Neural progenitor cell (in vitro differentiated cells): ENCODE measurements at regions not wholly inside any gene's neighbourhood (a gene's known extent, or its start where the extent isn't known, plus 50 kb on each side); places are given as distances from the start of the nearest gene placed in this dataset.

ENCODE experiments used
- DNase-seq: peaks from one replicate; pipeline ENCODE4 v3.0.0-alpha.2; 2016; ENCODE audit warnings: low spot score
- H2AFZ ChIP-seq: fragments of 200-600 bp; sonication (generic); replicated peaks from 2 replicates; pipeline ENCODE4 v1.6.1; 2016; ENCODE audit warnings: antibody characterized with exemption
- H3F3A ChIP-seq: fragments of 200-600 bp; sonication (generic); 2 replicates; pipeline ENCODE4 v1.6.1; 2016; ENCODE audit warnings: antibody characterized with exemption, low read depth
- H3K27ac ChIP-seq: fragments of 200-600 bp; sonication (generic); 2 replicates; pipeline ENCODE4 v1.5.1; 2016; ENCODE audit warnings: mild to moderate bottlenecking
- H3K27me3 ChIP-seq: fragments of 200-600 bp; sonication (generic); 2 replicates; pipeline ENCODE4 v1.6.1; 2016; ENCODE audit warnings: mild to moderate bottlenecking, moderate library complexity
- H3K36me3 ChIP-seq: fragments of 200-600 bp; sonication (generic); 2 replicates; pipeline ENCODE4 v1.5.1; 2016
- H3K4me1 ChIP-seq: fragments of 200-600 bp; sonication (generic); 2 replicates; pipeline ENCODE4 v1.6.1; 2016; ENCODE audit warnings: mixed run types
- H3K4me2 ChIP-seq: fragments of 200-600 bp; sonication (generic); 2 replicates; pipeline ENCODE4 v1.6.1; 2016
- H3K4me3 ChIP-seq: fragments of 200-600 bp; sonication (generic); 2 replicates; pipeline ENCODE4 v1.5.1; 2016
- H3K79me2 ChIP-seq: fragments of 200-600 bp; sonication (generic); 2 replicates; pipeline ENCODE4 v1.6.1; 2016; ENCODE audit warnings: low read depth
- H3K9ac ChIP-seq: fragments of 200-600 bp; sonication (generic); 2 replicates; pipeline ENCODE4 v1.6.1; 2016
- H3K9me3 ChIP-seq: fragments of 200-600 bp; sonication (generic); 2 replicates; pipeline ENCODE4 v1.5.1; 2016; ENCODE audit warnings: low read depth
- H4K20me1 ChIP-seq: fragments of 200-600 bp; sonication (generic); 2 replicates; pipeline ENCODE4 v1.6.1; 2016; ENCODE audit warnings: low read depth
- H3K27ac Mint-ChIP-seq: 3 replicates; pipeline ENCODE4 v1.8.0; 2021; ENCODE audit warnings: mixed read lengths
- H3K27me3 Mint-ChIP-seq: 2 replicates; pipeline ENCODE4 v1.8.0; 2022; ENCODE audit warnings: low read depth, mild to moderate bottlenecking, inconsistent platforms, moderate library complexity, mixed read lengths; ENCODE audit not compliant: insufficient read depth
- H3K36me3 Mint-ChIP-seq: 3 replicates; pipeline ENCODE4 v1.8.0; 2021; ENCODE audit warnings: mixed read lengths
- H3K4me1 Mint-ChIP-seq: 3 replicates; pipeline ENCODE4 v1.8.0; 2021; ENCODE audit warnings: mixed read lengths
- H3K4me3 Mint-ChIP-seq: 3 replicates; pipeline ENCODE4 v1.8.0; 2021; ENCODE audit warnings: mild to moderate bottlenecking, moderate library complexity, mixed read lengths
- H3K9me3 Mint-ChIP-seq: 3 replicates; pipeline ENCODE4 v1.8.0; 2020; ENCODE audit warnings: mixed read lengths
- CTCF ChIP-seq: fragments of 200-600 bp; sonication (generic); IDR thresholded peaks from 2 replicates; pipeline ENCODE4 v1.5.1; 2017; ENCODE audit warnings: antibody characterized with exemption, mild to moderate bottlenecking
- EZH2 ChIP-seq: fragments of 200-600 bp; sonication (generic); IDR thresholded peaks from 2 replicates; pipeline ENCODE4 v1.6.1; 2017; ENCODE audit warnings: antibody characterized with exemption, mild to moderate bottlenecking, moderate library complexity
- EZH2phosphoT487 ChIP-seq: fragments of 200-600 bp; sonication (generic); IDR thresholded peaks from 2 replicates; pipeline ENCODE4 v1.6.1; 2017; ENCODE audit warnings: antibody characterized with exemption

- no peak overlapping the region for H2AFZ ChIP-seq
- H3K4me1 Mint-ChIP-seq, result peaks cover 2% of the 10 kb centered on the region
- no peak overlapping the region for H3K9ac ChIP-seq
- no peaks in the 10 kb centered on the region for H3K36me3 Mint-ChIP-seq
- no peak overlapping the region for H3K27ac Mint-ChIP-seq
- no peaks in the 10 kb centered on the region for H3K9me3 Mint-ChIP-seq
- no peak for DNase-seq
- H3K79me2 ChIP-seq, result no peaks in the 10 kb centered on the region
- H3K4me2 ChIP-seq, result no peak overlapping the region
- no peaks in the 10 kb centered on the region for H4K20me1 ChIP-seq
- H3K4me3 ChIP-seq, result no peak overlapping the region
- no peak overlapping the region for H3K27ac ChIP-seq
- no peaks in the 10 kb centered on the region for H3K27me3 ChIP-seq
- TF ChIP-seq EZH2phosphoT487, result no peak
- TF ChIP-seq EZH2, result no peak
- TF ChIP-seq CTCF, result no peak
- no peak overlapping the region for H3K4me3 Mint-ChIP-seq
- H3K27me3 Mint-ChIP-seq, result peaks cover 10% of the 10 kb centered on the region
- no peaks in the 10 kb centered on the region for H3K4me1 ChIP-seq
- H3K36me3 ChIP-seq, result no peaks in the 10 kb centered on the region
- H3K9me3 ChIP-seq, result no peaks in the 10 kb centered on the region
- no peaks in the 10 kb centered on the region for H3F3A ChIP-seq
Observed at GRCh38 chr10:131427901-131428300, 116.4 kb upstream of the TCERG1L start.

- no peaks in the 10 kb centered on the region for H3F3A ChIP-seq
- no peak overlapping the region for H3K27ac ChIP-seq
- no peak overlapping the region for H3K4me3 ChIP-seq
- H3K4me1 ChIP-seq, result no peaks in the 10 kb centered on the region
- H3K27me3 ChIP-seq, result no peaks in the 10 kb centered on the region
- no peaks in the 10 kb centered on the region for H3K36me3 ChIP-seq
- no peak for DNase-seq
- Mint-ChIP-seq H3K4me3 (no peak overlapping the region), H3K36me3 (no peaks in the 10 kb centered on the region), H3K4me1 (peaks cover 2% of the 10 kb centered on the region), H3K27ac (no peak overlapping the region), H3K9me3 (no peaks in the 10 kb centered on the region), H3K27me3 (peaks cover 10% of the 10 kb centered on the region)
- TF ChIP-seq EZH2phosphoT487, result no peak
- no peak for TF ChIP-seq CTCF
- no peak for TF ChIP-seq EZH2
- no peak overlapping the region for H3K4me2 ChIP-seq
- H3K79me2 ChIP-seq, result no peaks in the 10 kb centered on the region
- no peak overlapping the region for H3K9ac ChIP-seq
- no peak overlapping the region for H2AFZ ChIP-seq
- H4K20me1 ChIP-seq, result no peaks in the 10 kb centered on the region
- no peaks in the 10 kb centered on the region for H3K9me3 ChIP-seq
Observed at GRCh38 chr10:131429141-131429540, 117.6 kb upstream of the TCERG1L start.

GRCh38 chr10:131429942-131430341 is 118.4 kb upstream of the TCERG1L start:
- no peaks in the 10 kb centered on the region for H3K9me3 Mint-ChIP-seq
- no peak for TF ChIP-seq EZH2phosphoT487

GRCh38 chr10:131430716-131431412 is 119.3 kb upstream of the TCERG1L start:
- H3K36me3 Mint-ChIP-seq, result no peaks in the 10 kb centered on the region
- TF ChIP-seq EZH2 (no peak), CTCF (no peak), EZH2phosphoT487 (no peak)
- H3K4me3 ChIP-seq, result no peak overlapping the region

More at GRCh38 chr10:131429942-131430341, 118.4 kb upstream of the TCERG1L start:
- no peaks in the 10 kb centered on the region for H3K36me3 Mint-ChIP-seq
- DNase-seq, result no peak
- no peaks in the 10 kb centered on the region for H3K36me3 ChIP-seq
- no peak overlapping the region for H2AFZ ChIP-seq
- H3K4me3 ChIP-seq, result no peak overlapping the region
- peaks cover 5% of the 10 kb centered on the region for H3K4me1 Mint-ChIP-seq
- no peak overlapping the region for H3K4me2 ChIP-seq
- H3K27me3 ChIP-seq, result no peaks in the 10 kb centered on the region
- H3K27me3 Mint-ChIP-seq, result peaks cover 8% of the 10 kb centered on the region
- H3F3A ChIP-seq, result no peaks in the 10 kb centered on the region
- H3K4me3 Mint-ChIP-seq, result no peak overlapping the region
- H4K20me1 ChIP-seq, result no peaks in the 10 kb centered on the region
- no peak overlapping the region for H3K27ac Mint-ChIP-seq
- H3K79me2 ChIP-seq, result no peaks in the 10 kb centered on the region
- no peaks in the 10 kb centered on the region for H3K4me1 ChIP-seq
- no peak overlapping the region for H3K9ac ChIP-seq
- no peak overlapping the region for H3K27ac ChIP-seq
- H3K9me3 ChIP-seq, result no peaks in the 10 kb centered on the region

More at GRCh38 chr10:131430716-131431412, 119.3 kb upstream of the TCERG1L start:
- no peaks in the 10 kb centered on the region for H3K9me3 ChIP-seq
- H3F3A ChIP-seq, result no peaks in the 10 kb centered on the region
- no peaks in the 10 kb centered on the region for H3K4me1 ChIP-seq
- no peak overlapping the region for H3K4me3 Mint-ChIP-seq
- no peaks in the 10 kb centered on the region for H3K27me3 ChIP-seq
- no peaks in the 10 kb centered on the region for H4K20me1 ChIP-seq
- H3K27me3 Mint-ChIP-seq, result peaks cover 6% of the 10 kb centered on the region
- no peaks in the 10 kb centered on the region for H3K36me3 ChIP-seq
- no peaks in the 10 kb centered on the region for H3K79me2 ChIP-seq
- H3K9me3 Mint-ChIP-seq, result no peaks in the 10 kb centered on the region
- H3K4me1 Mint-ChIP-seq, result peaks cover 3% of the 10 kb centered on the region
- H3K27ac Mint-ChIP-seq, result no peak overlapping the region
- no peak overlapping the region for H3K27ac ChIP-seq
- H3K9ac ChIP-seq, result no peak overlapping the region
- no peak overlapping the region for H3K4me2 ChIP-seq
- no peak for DNase-seq
- no peak overlapping the region for H2AFZ ChIP-seq
